Keratinocyte (primary cell): ENCODE measurements at regions not wholly inside any gene's neighbourhood (a gene's known extent, or its start where the extent isn't known, plus 50 kb on each side); places are given as distances from the start of the nearest gene placed in this dataset.

Experiments used
- CTCF ChIP-seq, 3 experiments: IDR thresholded peaks in 1 of 3; conservative IDR thresholded peaks in 1 of 3; optimal IDR thresholded peaks in 1 of 3; 2 replicates in 2 of 3; 3 replicates in 1 of 3; pipeline versions ENCODE3 to v1.5.1; 2011; ENCODE audit warnings: low read length in 3 of 3, mild to moderate bottlenecking in 3 of 3, moderate library complexity in 2 of 3, control low read depth in 1 of 3, inconsistent platforms in 1 of 3; ENCODE audit not compliant: insufficient read depth in 2 of 3; ENCODE audit errors: extremely low read depth in 1 of 3
- EZH2 ChIP-seq: IDR thresholded peaks from one replicate; pipeline ENCODE4 v1.6.1; 2012; ENCODE audit warnings: inconsistent platforms, mild to moderate bottlenecking, low read length, moderate library complexity

- TF ChIP-seq CTCF (optimal IDR thresholded peaks at IDR 0.05 in 1 of 3, IDR thresholded peaks at IDR 0.05 in 1 of 3, conservative IDR thresholded peaks at IDR 0.05 in 1 of 3; ENCODE audit: extremely low read depth in 1 of 3, insufficient read depth in 2 of 3, low read length in 3 of 3) (no peak), EZH2 (no peak)
Measured at GRCh38 chr18:23399067-23399466, 54.0 kb upstream of the RIOK3 start.
